Breast epithelium (tissue), 4 donors: ENCODE measurements at regions not wholly inside any gene's neighbourhood (a gene's known extent, or its start where the extent isn't known, plus 50 kb on each side); places are given as distances from the start of the nearest gene placed in this dataset.

Source experiments
- DNase-seq, 2 donors: peaks; one replicate each; pipeline ENCODE4 v3.0.0-alpha.2; 2019; ENCODE audit warnings: low spot score in 2 of 2
- H3K27ac ChIP-seq, 2 donors: fragments of 200-600 bp; sonication (generic) in 1 of 2; one replicate each; pipeline ENCODE4 v1.5.1; 2016 to 2019; ENCODE audit warnings: mild to moderate bottlenecking in 1 of 2
- H3K27me3 ChIP-seq, 2 donors: fragments of 200-600 bp; sonication (generic) in 1 of 2; one replicate each; pipeline versions ENCODE4 v1.5.1 to v1.6.0; 2017 to 2019; ENCODE audit warnings: control low read depth in 1 of 2, mild to moderate bottlenecking in 1 of 2
- H3K36me3 ChIP-seq: fragments of 200-600 bp; one replicate; pipeline ENCODE4 v1.5.1; 2019
- H3K4me1 ChIP-seq, 2 donors: fragments of 200-600 bp; sonication (generic); one replicate each; pipeline ENCODE4 v1.5.1; 2016 to 2019; ENCODE audit warnings: control low read depth in 1 of 2
- H3K4me3 ChIP-seq, 3 donors: fragments of 200-600 bp; sonication (generic); 1 replicate in 2 of 3; 2 replicates in 1 of 3; pipeline ENCODE4 v1.5.1; 2016 to 2019; ENCODE audit warnings: mild to moderate bottlenecking in 3 of 3, moderate library complexity in 2 of 3
- H3K9me3 ChIP-seq, 2 donors: fragments of 200-600 bp; sonication (generic) in 1 of 2; one replicate each; pipeline ENCODE4 v1.5.1; 2016 to 2019; ENCODE audit warnings: control low read depth in 1 of 2
- CTCF ChIP-seq, 3 donors: fragments of 450-650 bp; IDR thresholded peaks; one replicate each; pipeline ENCODE4 v1.5.1; 2016 to 2017; ENCODE audit warnings: antibody characterized with exemption in 3 of 3, mild to moderate bottlenecking in 3 of 3, moderate library complexity in 3 of 3
- POLR2A ChIP-seq: fragments of 450-650 bp; IDR thresholded peaks from one replicate; pipeline ENCODE4 v1.6.1; 2016; ENCODE audit warnings: antibody characterized with exemption, mild to moderate bottlenecking, moderate library complexity
- POLR2AphosphoS5 ChIP-seq, 3 donors: sonication (generic); formaldehyde crosslinking; IDR thresholded peaks; one replicate each; pipeline ENCODE4 v1.6.1; 2017; ENCODE audit warnings: antibody characterized with exemption in 3 of 3
- intact Hi-C: fragments of 100-400 bp; cut with DNase I; formaldehyde crosslinking; loops from one replicate; pipeline ENCODE4 v1.15.1; 2023; ENCODE audit warnings: low total_unique reads

GRCh38 chr2:20897047-20897446 is 74.1 kb upstream of the LDAH start:
- DNase-seq = no peak
- H3K4me3 ChIP-seq = no peak overlapping the region
- no peaks in the 10 kb centered on the region for H3K36me3 ChIP-seq
- peaks cover 0 to 10% of the 10 kb centered on the region in 2 donors for H3K9me3 ChIP-seq
- H3K27ac ChIP-seq = no peak overlapping the region
- no peaks in the 10 kb centered on the region for H3K4me1 ChIP-seq
- no peaks in the 10 kb centered on the region for H3K27me3 ChIP-seq
- intact Hi-C loops = no loop called here
- no peak for TF ChIP-seq POLR2AphosphoS5 (IDR thresholded peaks at IDR 0.05)
- no peak for TF ChIP-seq CTCF (IDR thresholded peaks at IDR 0.05)
- no peak for TF ChIP-seq POLR2A

- Histone ChIP-seq H3K27ac (no peak overlapping the region), H3K27me3 (no peaks in the 10 kb centered on the region), H3K9me3 (peaks cover under 1 to 6% of the 10 kb centered on the region in 2 donors), H3K4me1 (no peaks in the 10 kb centered on the region), H3K4me3 (no peak overlapping the region), H3K36me3 (no peaks in the 10 kb centered on the region)
- no peak for TF ChIP-seq POLR2AphosphoS5 (IDR thresholded peaks at IDR 0.05)
- no peak for TF ChIP-seq CTCF (IDR thresholded peaks at IDR 0.05)
- no peak for TF ChIP-seq POLR2A
- intact Hi-C loops = no loop called here
- DNase-seq = no peak
Measured at GRCh38 chr2:20884829-20885228, 61.9 kb upstream of the LDAH start.

- no peak for DNase-seq
- no peaks in the 10 kb centered on the region for H3K27me3 ChIP-seq
- no peak overlapping the region for H3K27ac ChIP-seq
- intact Hi-C loops = no loop called here
- H3K36me3 ChIP-seq = no peaks in the 10 kb centered on the region
- no peak overlapping the region for H3K4me3 ChIP-seq
- no peak for TF ChIP-seq POLR2AphosphoS5 (IDR thresholded peaks at IDR 0.05)
- no peak for TF ChIP-seq POLR2A
- no peak for TF ChIP-seq CTCF (IDR thresholded peaks at IDR 0.05)
- H3K4me1 ChIP-seq = no peaks in the 10 kb centered on the region
- H3K9me3 ChIP-seq = peaks cover 0 to 9% of the 10 kb centered on the region in 2 donors
Measured at GRCh38 chr2:20882466-20883170, 59.7 kb upstream of the LDAH start.

GRCh38 chr2:20880221-20880771 is 57.4 kb upstream of the LDAH start:
- no peaks in the 10 kb centered on the region for H3K27me3 ChIP-seq
- H3K27ac ChIP-seq = no peak overlapping the region
- no peaks in the 10 kb centered on the region for H3K4me1 ChIP-seq
- H3K9me3 ChIP-seq = peaks cover 0 to 11% of the 10 kb centered on the region in 2 donors
- no peak for TF ChIP-seq CTCF (IDR thresholded peaks at IDR 0.05)
- TF ChIP-seq POLR2AphosphoS5 (IDR thresholded peaks at IDR 0.05) = no peak
- no peak for TF ChIP-seq POLR2A
- H3K36me3 ChIP-seq = no peaks in the 10 kb centered on the region
- no peak overlapping the region for H3K4me3 ChIP-seq
- no peak for DNase-seq
- intact Hi-C loops = no loop called here

- intact Hi-C loops = no loop called here
- H3K27ac ChIP-seq = no peak overlapping the region
- no peak for TF ChIP-seq CTCF (IDR thresholded peaks at IDR 0.05)
- TF ChIP-seq POLR2A = no peak
- TF ChIP-seq POLR2AphosphoS5 (IDR thresholded peaks at IDR 0.05) = no peak
- H3K4me1 ChIP-seq = no peaks in the 10 kb centered on the region
- H3K4me3 ChIP-seq = no peak overlapping the region
- no peak for DNase-seq
- no peaks in the 10 kb centered on the region for H3K36me3 ChIP-seq
- H3K27me3 ChIP-seq = no peaks in the 10 kb centered on the region
- peaks cover 0 to 14% of the 10 kb centered on the region in 2 donors for H3K9me3 ChIP-seq
Measured at GRCh38 chr2:20879221-20879620, 56.3 kb upstream of the LDAH start.
